ENCODE measurements at regions not wholly inside any gene's neighbourhood (a gene's known extent, or its start where the extent isn't known, plus 50 kb on each side); places are given as distances from the start of the nearest gene placed in this dataset.

GRCh38 chr17:71461498-71462169 is 659.2 kb upstream of the SOX9 start:
- ChIA-PET CTCF (no interaction called here), POLR2A (no interaction called here)

DNA sequence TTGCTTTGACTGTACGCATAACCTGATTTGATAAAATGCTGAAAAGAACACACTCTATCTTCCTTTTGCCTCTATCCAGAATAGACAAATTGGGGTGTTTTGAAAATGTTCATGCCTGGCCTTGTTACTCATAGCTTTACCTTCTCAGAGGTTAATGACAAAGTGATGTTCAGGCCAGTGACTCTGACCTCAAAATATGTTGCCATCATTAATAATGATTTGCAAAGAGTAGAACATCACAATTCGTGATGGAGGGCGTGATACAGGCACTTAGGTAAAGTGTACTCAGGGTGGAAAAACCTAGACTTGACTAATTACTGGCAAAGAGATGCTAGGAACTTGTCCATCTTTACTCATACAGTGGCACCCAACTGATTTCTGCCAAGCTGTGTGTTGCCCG is 656.6 kb upstream of the SOX9 start:
- POLR2A ChIA-PET: no interaction called here
- CTCF ChIA-PET: no interaction called here

GRCh38 chr17:71464751-71465150 is 656.1 kb upstream of the SOX9 start:
- POLR2A ChIA-PET: no interaction called here
- CTCF ChIA-PET: no interaction called here

GRCh38 chr17:71467719-71468118 is 653.1 kb upstream of the SOX9 start:
- POLR2A ChIA-PET: no interaction called here
- CTCF ChIA-PET: no interaction called here

- ChIA-PET CTCF (interaction anchor here (0.6 kb wide), 1 partner anchor 1340 kb away, joined by 3 read pairs; no protein-coding TSS in a partner anchor), POLR2A (no interaction called here)
Observed at GRCh38 chr17:71470062-71470461, 650.8 kb upstream of the SOX9 start.

GRCh38 chr17:71472809-71473789 is 647.7 kb upstream of the SOX9 start:
- ChIA-PET CTCF (no interaction called here), POLR2A (no interaction called here)

GRCh38 chr17:71477356-71477755 is 643.5 kb upstream of the SOX9 start:
- ChIA-PET CTCF (no interaction called here), POLR2A (no interaction called here)

- POLR2A ChIA-PET: no interaction called here
- CTCF ChIA-PET: no interaction called here
Observed at GRCh38 chr17:71480099-71480498, 640.7 kb upstream of the SOX9 start.

DNA sequence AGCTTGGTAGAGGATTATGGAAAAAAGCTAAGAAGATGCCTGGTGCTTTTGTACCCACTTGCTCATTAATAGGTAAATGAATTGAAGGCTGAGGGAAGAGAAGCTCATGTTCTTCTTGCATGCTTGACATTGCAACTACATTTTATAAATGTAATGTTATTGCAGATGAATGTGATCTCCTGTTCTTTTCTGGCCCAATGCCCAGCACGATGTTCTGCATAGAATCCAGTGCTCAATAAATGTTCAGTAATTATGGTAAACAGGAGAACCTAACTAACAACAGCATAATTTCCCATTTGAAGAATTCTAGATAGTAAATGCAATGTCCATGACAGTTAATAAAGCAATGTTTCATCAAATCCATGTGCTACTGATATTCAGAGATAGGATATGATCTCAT is 638.2 kb upstream of the SOX9 start:
- CTCF ChIA-PET: no interaction called here
- POLR2A ChIA-PET: no interaction called here

GRCh38 chr17:71484546-71484945 is 636.3 kb upstream of the SOX9 start:
- ChIA-PET CTCF (no interaction called here), POLR2A (no interaction called here)

DNA sequence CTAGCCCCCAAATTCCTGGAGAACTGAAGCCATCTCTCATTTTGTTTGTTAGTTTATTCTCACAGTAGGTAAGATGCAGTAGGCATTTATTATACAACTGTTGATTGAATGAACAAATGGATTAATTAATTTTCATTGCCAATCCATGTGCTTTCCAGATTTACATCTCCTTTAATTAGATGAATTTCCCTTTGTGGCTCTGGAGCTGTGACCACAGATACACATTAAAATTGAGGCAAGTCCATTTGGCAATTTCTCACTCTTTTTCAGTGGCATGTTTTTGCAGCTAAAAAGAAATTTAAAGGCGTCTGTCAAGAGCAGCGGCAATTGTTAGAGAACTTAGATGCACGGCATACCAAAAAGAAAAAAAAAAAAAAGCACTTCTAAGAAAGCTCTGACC is 635.4 kb upstream of the SOX9 start:
- CTCF ChIA-PET: no interaction called here
- POLR2A ChIA-PET: no interaction called here

DNA sequence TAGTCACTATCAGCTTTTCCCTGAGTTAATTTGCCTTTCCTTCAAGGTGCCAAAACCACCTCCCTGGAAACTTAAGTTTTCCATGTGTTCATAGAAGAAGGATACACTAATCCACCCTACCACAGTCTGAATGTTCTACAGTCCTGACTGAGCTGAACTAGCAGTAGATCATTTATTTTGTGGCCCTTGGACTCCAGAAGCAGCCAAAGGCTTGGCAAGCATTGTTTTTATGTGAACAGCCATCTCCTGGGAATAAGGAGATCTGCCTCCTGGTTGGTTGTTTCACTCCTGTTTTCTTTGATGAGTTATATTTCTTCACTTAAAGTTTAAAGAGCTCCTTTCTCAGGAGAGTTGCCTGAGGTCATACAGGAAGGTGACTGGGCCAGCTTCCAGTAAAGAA is 634.6 kb upstream of the SOX9 start:
- ChIA-PET POLR2A (no interaction called here), CTCF (no interaction called here)

DNA sequence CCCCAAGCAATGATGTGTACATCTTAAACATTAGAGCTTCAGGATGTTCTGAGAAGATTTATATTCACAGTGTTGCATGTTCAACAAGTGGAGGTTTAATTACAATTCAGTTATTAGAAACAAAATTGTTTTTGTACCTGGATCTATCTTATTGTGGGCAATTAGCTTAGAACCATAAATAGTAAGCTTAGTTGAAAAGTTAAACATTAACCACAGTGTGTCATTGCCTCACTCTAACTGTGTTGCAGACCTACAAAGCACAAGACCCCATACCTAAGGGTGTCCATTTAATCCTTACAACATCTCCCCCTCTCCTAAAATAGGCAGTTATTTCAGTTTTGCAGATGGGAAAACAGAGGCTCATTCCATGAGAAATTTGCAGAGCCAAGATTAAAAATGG is 632.0 kb upstream of the SOX9 start:
- ChIA-PET CTCF (no interaction called here), POLR2A (no interaction called here)

- ChIA-PET POLR2A (no interaction called here), CTCF (no interaction called here)
Observed at GRCh38 chr17:71494062-71494855, 626.6 kb upstream of the SOX9 start.

DNA sequence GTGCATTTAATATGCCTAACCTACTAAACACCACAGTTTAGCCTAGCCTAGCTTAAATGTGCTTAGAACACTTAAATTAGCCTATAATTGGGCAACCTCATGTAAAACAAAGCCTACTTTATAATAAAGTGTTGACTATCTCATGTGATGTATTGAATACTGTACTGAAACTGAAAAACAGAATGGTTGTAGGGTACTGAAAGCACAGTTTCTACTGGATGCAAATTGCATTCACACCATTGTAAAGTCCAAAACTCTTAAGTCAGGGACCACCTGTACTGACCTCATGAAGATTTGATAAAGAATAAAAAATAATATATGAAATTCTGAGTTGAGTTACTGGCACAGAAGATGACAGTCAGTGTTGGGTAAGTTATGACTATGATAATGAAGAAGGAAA is 625.4 kb upstream of the SOX9 start:
- POLR2A ChIA-PET: no interaction called here
- CTCF ChIA-PET: no interaction called here

GRCh38 chr17:71496552-71496951 is 624.3 kb upstream of the SOX9 start:
- CTCF ChIA-PET: no interaction called here
- POLR2A ChIA-PET: no interaction called here

GRCh38 chr17:71500761-71501555 is 619.9 kb upstream of the SOX9 start:
- POLR2A ChIA-PET: no interaction called here
- CTCF ChIA-PET: no interaction called here

GRCh38 chr17:71501711-71502110 is 619.1 kb upstream of the SOX9 start:
- ChIA-PET POLR2A (no interaction called here), CTCF (no interaction called here)

DNA sequence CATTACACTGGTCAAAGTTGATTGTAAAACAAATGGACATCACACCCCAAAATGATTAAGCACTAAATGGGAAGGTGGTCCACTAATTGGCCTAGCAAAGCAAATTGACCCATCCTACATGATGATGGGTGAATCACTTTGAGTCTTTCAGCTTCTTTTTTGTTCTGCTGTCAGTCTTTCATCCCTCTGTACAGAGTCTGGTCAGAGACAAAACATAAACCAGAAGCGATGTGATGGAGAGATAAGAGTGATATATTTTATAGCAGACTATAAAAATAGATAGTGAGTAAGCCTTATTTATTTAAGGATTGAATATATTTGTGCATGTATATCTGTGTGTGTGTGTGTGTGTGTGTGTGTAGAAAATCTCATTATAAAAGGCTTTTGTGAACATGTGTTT is 618.4 kb upstream of the SOX9 start:
- CTCF ChIA-PET: no interaction called here

More for the DNA sequence above, 618.4 kb upstream of the SOX9 start:
- POLR2A ChIA-PET: no interaction called here

Measured in activated CD8-positive, alpha-beta memory T cell treated with anti-CD3 and anti-CD28 coated beads for 36 hours (primary cell).